GM23338 (cell line): ENCODE measurements at regions not wholly inside any gene's neighbourhood (a gene's known extent, or its start where the extent isn't known, plus 50 kb on each side); places are given as distances from the start of the nearest gene placed in this dataset.

ENCODE experiments used
- ATAC-seq: fragments of 200-7000 bp; cut with Tn5 transposase; 3 replicates; pipeline ENCODE4 v1.9.1; 2020
- DNase-seq: peaks from one replicate; pipeline ENCODE4 v3.0.0-alpha.2; 2015; ENCODE audit warnings: low spot score
- H2AFZ ChIP-seq: fragments of 200-600 bp; sonication (generic); 2 replicates; pipeline ENCODE4 v1.8.0; 2016; ENCODE audit warnings: antibody characterized with exemption, mild to moderate bottlenecking, moderate library complexity
- H3F3A ChIP-seq: fragments of 200-600 bp; sonication (generic); replicated peaks from 2 replicates; pipeline ENCODE4 v1.8.0; 2017; ENCODE audit warnings: antibody characterized with exemption, mixed run types, low read depth
- H3K27ac ChIP-seq: fragments of 200-600 bp; sonication (generic); 2 replicates; pipeline ENCODE4 v1.6.1; 2016; ENCODE audit warnings: low read depth
- H3K27me3 ChIP-seq: fragments of 200-600 bp; sonication (generic); 2 replicates; pipeline ENCODE4 v1.8.0; 2016; ENCODE audit warnings: mild to moderate bottlenecking, mixed run types, moderate library complexity; ENCODE audit not compliant: insufficient read depth
- H3K36me3 ChIP-seq: fragments of 200-600 bp; sonication (generic); 2 replicates; pipeline ENCODE4 v1.8.0; 2016; ENCODE audit warnings: mild to moderate bottlenecking; ENCODE audit not compliant: insufficient read depth
- H3K4me1 ChIP-seq: fragments of 200-600 bp; sonication (generic); 2 replicates; pipeline ENCODE4 v1.8.0; 2016; ENCODE audit warnings: mild to moderate bottlenecking, moderate library complexity; ENCODE audit not compliant: insufficient read depth
- H3K4me2 ChIP-seq: fragments of 200-600 bp; sonication (generic); 2 replicates; pipeline ENCODE4 v1.7.1; 2017; ENCODE audit warnings: mixed run types
- H3K4me3 ChIP-seq: fragments of 200-600 bp; sonication (generic); 2 replicates; pipeline ENCODE4 v1.6.1; 2016; ENCODE audit warnings: mixed run types
- H3K79me2 ChIP-seq: fragments of 200-600 bp; sonication (generic); replicated peaks from 2 replicates; pipeline ENCODE4 v1.8.0; 2017; ENCODE audit warnings: mild to moderate bottlenecking; ENCODE audit not compliant: insufficient read depth
- H3K9me2 ChIP-seq: fragments of 200-600 bp; sonication (generic); 2 replicates; pipeline ENCODE4 v1.8.0; 2017; ENCODE audit not compliant: insufficient read depth
- H4K20me1 ChIP-seq: fragments of 200-600 bp; sonication (generic); replicated peaks from 2 replicates; pipeline ENCODE4 v1.8.0; 2017; ENCODE audit warnings: mild to moderate bottlenecking; ENCODE audit not compliant: insufficient read depth
- H3K27ac Mint-ChIP-seq: 2 replicates; pipeline ENCODE4 v1.8.0; 2020; ENCODE audit warnings: inconsistent platforms, mild to moderate bottlenecking, moderate library complexity, mixed read lengths
- H3K27me3 Mint-ChIP-seq: 3 replicates; pipeline ENCODE4 v1.8.0; 2022; ENCODE audit warnings: low read depth, mild to moderate bottlenecking, moderate library complexity, mixed read lengths, inconsistent platforms; ENCODE audit not compliant: insufficient read depth, poor library complexity
- H3K36me3 Mint-ChIP-seq: 3 replicates; pipeline ENCODE4 v1.8.0; 2021; ENCODE audit warnings: low read depth, mild to moderate bottlenecking, inconsistent platforms, moderate library complexity, mixed read lengths
- H3K4me1 Mint-ChIP-seq: 3 replicates; pipeline ENCODE4 v1.8.0; 2020; ENCODE audit warnings: mild to moderate bottlenecking, inconsistent platforms, mixed read lengths
- H3K4me3 Mint-ChIP-seq: 3 replicates; pipeline ENCODE4 v1.8.0; 2021; ENCODE audit warnings: moderate library complexity, mild to moderate bottlenecking, inconsistent platforms, mixed read lengths
- H3K9me3 Mint-ChIP-seq: 3 replicates; pipeline ENCODE4 v1.8.0; 2020; ENCODE audit warnings: moderate library complexity, mild to moderate bottlenecking, inconsistent platforms, mixed read lengths
- CREB1 ChIP-seq: fragments of 250-450 bp; sonication (Bioruptor Pico); IDR thresholded peaks from 2 replicates; pipeline ENCODE4 v1.5.0; 2020; ENCODE audit warnings: low read depth, mild to moderate bottlenecking, moderate library complexity
- CTCF ChIP-seq, 2 experiments: fragments of 200-600 bp in 1 of 2; sonication (generic) in 1 of 2; conservative IDR thresholded peaks; 2 replicates each; pipeline versions ENCODE4 v1.5.1 to v1.6.1; 2016 to 2017; ENCODE audit warnings: antibody characterized with exemption in 2 of 2, low read depth in 2 of 2, mild to moderate bottlenecking in 2 of 2, moderate library complexity in 1 of 2
- JUNB ChIP-seq: IDR thresholded peaks from one replicate; pipeline ENCODE4 v1.6.1; 2016; ENCODE audit warnings: antibody characterized with exemption; ENCODE audit not compliant: unreplicated experiment
- POLR2AphosphoS5 ChIP-seq: IDR thresholded peaks from 2 replicates; pipeline ENCODE4 v1.6.1; 2016; ENCODE audit warnings: antibody characterized with exemption, low read depth
- STAT1 ChIP-seq: IDR thresholded peaks from one replicate; pipeline ENCODE4 v1.6.1; 2016; ENCODE audit warnings: antibody characterized with exemption; ENCODE audit not compliant: unreplicated experiment
- TF ChIP-seq, protein P1 (sequence below): fragments of 250-450 bp; sonication (Bioruptor Pico); IDR thresholded peaks from 2 replicates; pipeline ENCODE4 v1.5.0; 2020; ENCODE audit warnings: mild to moderate bottlenecking, moderate library complexity

DNA sequence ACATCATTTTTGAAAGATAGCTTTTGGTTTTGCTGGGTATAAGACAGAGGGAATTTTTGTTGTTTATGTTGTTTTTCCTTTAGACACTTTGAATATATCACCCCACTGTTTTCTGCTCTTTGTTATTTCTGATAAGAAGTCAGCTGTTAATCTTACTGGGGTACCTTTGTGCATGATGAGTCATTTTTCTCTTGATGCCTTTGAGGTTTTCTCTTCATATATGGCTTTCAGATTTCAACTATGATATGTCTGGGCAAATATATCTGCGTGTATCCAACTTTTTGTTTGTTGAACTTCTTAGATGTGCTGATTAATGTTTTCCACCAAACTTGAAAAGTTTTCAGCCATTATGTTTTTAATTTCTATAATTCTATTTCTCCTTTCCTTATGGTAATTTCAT, 208.6 kb upstream of the TMEM72 start (continued):
- TF ChIP-seq, protein P1, sequence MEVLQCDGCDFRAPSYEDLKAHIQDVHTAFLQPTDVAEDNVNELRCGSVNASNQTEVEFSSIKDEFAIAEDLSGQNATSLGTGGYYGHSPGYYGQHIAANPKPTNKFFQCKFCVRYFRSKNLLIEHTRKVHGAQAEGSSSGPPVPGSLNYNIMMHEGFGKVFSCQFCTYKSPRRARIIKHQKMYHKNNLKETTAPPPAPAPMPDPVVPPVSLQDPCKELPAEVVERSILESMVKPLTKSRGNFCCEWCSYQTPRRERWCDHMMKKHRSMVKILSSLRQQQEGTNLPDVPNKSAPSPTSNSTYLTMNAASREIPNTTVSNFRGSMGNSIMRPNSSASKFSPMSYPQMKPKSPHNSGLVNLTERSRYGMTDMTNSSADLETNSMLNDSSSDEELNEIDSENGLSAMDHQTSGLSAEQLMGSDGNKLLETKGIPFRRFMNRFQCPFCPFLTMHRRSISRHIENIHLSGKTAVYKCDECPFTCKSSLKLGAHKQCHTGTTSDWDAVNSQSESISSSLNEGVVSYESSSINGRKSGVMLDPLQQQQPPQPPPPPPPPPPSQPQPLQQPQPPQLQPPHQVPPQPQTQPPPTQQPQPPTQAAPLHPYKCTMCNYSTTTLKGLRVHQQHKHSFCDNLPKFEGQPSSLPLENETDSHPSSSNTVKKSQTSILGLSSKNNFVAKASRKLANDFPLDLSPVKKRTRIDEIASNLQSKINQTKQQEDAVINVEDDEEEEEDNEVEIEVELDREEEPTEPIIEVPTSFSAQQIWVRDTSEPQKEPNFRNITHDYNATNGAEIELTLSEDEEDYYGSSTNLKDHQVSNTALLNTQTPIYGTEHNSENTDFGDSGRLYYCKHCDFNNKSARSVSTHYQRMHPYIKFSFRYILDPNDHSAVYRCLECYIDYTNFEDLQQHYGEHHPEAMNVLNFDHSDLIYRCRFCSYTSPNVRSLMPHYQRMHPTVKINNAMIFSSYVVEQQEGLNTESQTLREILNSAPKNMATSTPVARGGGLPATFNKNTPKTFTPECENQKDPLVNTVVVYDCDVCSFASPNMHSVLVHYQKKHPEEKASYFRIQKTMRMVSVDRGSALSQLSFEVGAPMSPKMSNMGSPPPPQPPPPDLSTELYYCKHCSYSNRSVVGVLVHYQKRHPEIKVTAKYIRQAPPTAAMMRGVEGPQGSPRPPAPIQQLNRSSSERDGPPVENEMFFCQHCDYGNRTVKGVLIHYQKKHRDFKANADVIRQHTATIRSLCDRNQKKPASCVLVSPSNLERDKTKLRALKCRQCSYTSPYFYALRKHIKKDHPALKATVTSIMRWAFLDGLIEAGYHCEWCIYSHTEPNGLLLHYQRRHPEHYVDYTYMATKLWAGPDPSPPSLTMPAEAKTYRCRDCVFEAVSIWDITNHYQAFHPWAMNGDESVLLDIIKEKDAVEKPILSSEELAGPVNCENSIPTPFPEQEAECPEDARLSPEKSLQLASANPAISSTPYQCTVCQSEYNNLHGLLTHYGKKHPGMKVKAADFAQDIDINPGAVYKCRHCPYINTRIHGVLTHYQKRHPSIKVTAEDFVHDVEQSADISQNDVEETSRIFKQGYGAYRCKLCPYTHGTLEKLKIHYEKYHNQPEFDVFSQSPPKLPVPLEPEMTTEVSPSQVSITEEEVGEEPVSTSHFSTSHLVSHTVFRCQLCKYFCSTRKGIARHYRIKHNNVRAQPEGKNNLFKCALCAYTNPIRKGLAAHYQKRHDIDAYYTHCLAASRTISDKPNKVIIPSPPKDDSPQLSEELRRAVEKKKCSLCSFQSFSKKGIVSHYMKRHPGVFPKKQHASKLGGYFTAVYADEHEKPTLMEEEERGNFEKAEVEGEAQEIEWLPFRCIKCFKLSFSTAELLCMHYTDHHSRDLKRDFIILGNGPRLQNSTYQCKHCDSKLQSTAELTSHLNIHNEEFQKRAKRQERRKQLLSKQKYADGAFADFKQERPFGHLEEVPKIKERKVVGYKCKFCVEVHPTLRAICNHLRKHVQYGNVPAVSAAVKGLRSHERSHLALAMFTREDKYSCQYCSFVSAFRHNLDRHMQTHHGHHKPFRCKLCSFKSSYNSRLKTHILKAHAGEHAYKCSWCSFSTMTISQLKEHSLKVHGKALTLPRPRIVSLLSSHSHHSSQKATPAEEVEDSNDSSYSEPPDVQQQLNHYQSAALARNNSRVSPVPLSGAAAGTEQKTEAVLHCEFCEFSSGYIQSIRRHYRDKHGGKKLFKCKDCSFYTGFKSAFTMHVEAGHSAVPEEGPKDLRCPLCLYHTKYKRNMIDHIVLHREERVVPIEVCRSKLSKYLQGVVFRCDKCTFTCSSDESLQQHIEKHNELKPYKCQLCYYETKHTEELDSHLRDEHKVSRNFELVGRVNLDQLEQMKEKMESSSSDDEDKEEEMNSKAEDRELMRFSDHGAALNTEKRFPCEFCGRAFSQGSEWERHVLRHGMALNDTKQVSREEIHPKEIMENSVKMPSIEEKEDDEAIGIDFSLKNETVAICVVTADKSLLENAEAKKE (CRISPR knock-in tag), result no peak

- H2AFZ ChIP-seq, result no peak overlapping the region
- H3F3A ChIP-seq, result no peaks in the 10 kb centered on the region
- DNase-seq, result no peak
- no peak for ATAC-seq
- Mint-ChIP-seq H3K27ac (no peak overlapping the region), H3K36me3 (no peaks in the 10 kb centered on the region; the same call in 2 of the 3 replicates), H3K4me1 (no peaks in the 10 kb centered on the region), H3K4me3 (no peak overlapping the region), H3K9me3 (peaks cover 26% of the 10 kb centered on the region), H3K27me3 (peaks cover under 1% of the 10 kb centered on the region)
- no peaks in the 10 kb centered on the region for H3K4me1 ChIP-seq
- H3K36me3 ChIP-seq, result no peaks in the 10 kb centered on the region; the same call in 1 of the 2 replicates
- H3K79me2 ChIP-seq, result no peaks in the 10 kb centered on the region
- H3K27ac ChIP-seq, result no peak overlapping the region
- no peak overlapping the region for H3K4me3 ChIP-seq
- no peaks in the 10 kb centered on the region for H4K20me1 ChIP-seq
- peaks cover 12% of the 10 kb centered on the region; the same call in 1 of the 2 replicates for H3K9me2 ChIP-seq
- no peaks in the 10 kb centered on the region for H3K27me3 ChIP-seq
- TF ChIP-seq JUNB (no peak), CTCF (conservative IDR thresholded peaks at IDR 0.05; ENCODE audit: low read depth in 2 of 2) (no peak), STAT1 (no peak), POLR2AphosphoS5 (no peak), CREB1 (CRISPR knock-in tag) (no peak)
- TF ChIP-seq, protein P1 (CRISPR knock-in tag), result no peak
- H3K4me2 ChIP-seq, result no peak overlapping the region
Observed at GRCh38 chr10:44703241-44704155, 207.6 kb upstream of the TMEM72 start.
